ENCODE measurements at regions not wholly inside any gene's neighbourhood (a gene's known extent, or its start where the extent isn't known, plus 50 kb on each side); places are given as distances from the start of the nearest gene placed in this dataset.
A peak's percentile ranks its signal among the peaks of the same experiment; 100 is the strongest.
"Not testable (repeated sequence)": the region's sequence is repeated elsewhere in the genome, so short reads cannot be mapped to it uniquely, and the experiment has no call there.

- Histone ChIP-seq H3K27me3 (ENCODE audit: control insufficient read depth, insufficient read depth, low read length) (no peaks in the 10 kb centered on the region), H3K4me3 (ENCODE audit: low read length) (peak overlapping the region; percentile 55; the same call in 1 of the 2 replicates), H3K27ac (ENCODE audit: low read length) (no peak overlapping the region), H3K36me3 (ENCODE audit: control insufficient read depth, insufficient read depth, low read length) (no peaks in the 10 kb centered on the region), H3K4me1 (ENCODE audit: control insufficient read depth, insufficient read depth, low read length) (peaks cover 9% of the 10 kb centered on the region; the same call in 1 of the 2 replicates), H3K9me3 (ENCODE audit: control insufficient read depth, insufficient read depth, low read length) (no peaks in the 10 kb centered on the region)
- no CpG with 5 or more reads among the region's 7 CpGs for WGBS (ENCODE audit: insufficient coverage, insufficient read length)
- no peak for DNase-seq (ENCODE audit: low read depth, low spot score)
These were observed 224.8 kb upstream of the JARID2 start for GRCh38 chr6:15021074-15021473.

DNA sequence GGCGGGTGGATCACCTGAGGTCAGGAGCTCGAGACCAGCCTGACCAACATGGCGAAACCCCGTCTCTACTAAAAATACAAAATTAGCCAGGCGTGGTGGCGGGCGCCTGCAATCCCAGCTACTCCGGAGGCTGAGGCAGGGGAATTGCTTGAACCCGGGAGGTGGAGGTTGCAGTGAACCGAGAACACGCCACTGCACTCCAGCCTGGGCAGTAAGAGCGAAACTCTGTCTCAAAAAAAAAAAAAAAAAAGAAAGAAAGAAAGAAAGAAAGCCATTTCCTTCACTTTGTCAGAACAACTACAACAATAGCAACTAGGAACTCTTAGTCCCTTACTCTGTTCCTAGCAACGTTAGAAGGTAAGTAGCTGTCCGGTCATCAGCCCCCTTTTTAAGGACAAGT lies 222.9 kb upstream of the JARID2 start:
- H3K9me3 ChIP-seq (ENCODE audit: control insufficient read depth, insufficient read depth, low read length); H3K27ac ChIP-seq (ENCODE audit: low read length); DNase-seq (ENCODE audit: low read depth, low spot score); H3K27me3 ChIP-seq (ENCODE audit: control insufficient read depth, insufficient read depth, low read length); H3K4me1 ChIP-seq (ENCODE audit: control insufficient read depth, insufficient read depth, low read length); H3K4me3 ChIP-seq (ENCODE audit: low read length); H3K36me3 ChIP-seq (ENCODE audit: control insufficient read depth, insufficient read depth, low read length): not testable (repeated sequence)
- WGBS (ENCODE audit: insufficient coverage, insufficient read length) = no CpG with 5 or more reads among the region's 14 CpGs

DNA sequence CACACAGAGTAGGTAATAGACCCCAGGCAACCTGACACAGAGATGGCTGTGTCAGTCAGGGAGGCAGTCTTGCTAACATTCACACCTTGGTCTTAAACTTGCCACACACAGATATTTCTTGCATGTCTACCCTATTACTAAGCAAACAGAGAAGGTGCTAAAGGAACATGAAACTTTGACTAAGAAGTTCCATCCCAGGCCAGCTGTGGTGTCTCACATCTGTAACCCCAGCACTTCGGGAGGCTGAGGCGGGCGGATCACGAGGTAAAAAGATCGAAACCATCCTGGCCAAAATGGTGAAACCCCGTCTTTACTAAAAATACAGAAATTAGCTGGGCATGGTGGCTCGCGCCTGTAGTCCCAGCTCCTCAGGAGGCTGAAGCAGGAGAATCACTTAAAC lies 222.4 kb upstream of the JARID2 start:
- Histone ChIP-seq H3K4me1 (ENCODE audit: control insufficient read depth, insufficient read depth, low read length) (peaks cover 5% of the 10 kb centered on the region; the same call in 1 of the 2 replicates), H3K4me3 (ENCODE audit: low read length) (no peak overlapping the region), H3K27me3 (ENCODE audit: control insufficient read depth, insufficient read depth, low read length) (no peaks in the 10 kb centered on the region), H3K9me3 (ENCODE audit: control insufficient read depth, insufficient read depth, low read length) (no peaks in the 10 kb centered on the region), H3K27ac (ENCODE audit: low read length) (no peak overlapping the region), H3K36me3 (ENCODE audit: control insufficient read depth, insufficient read depth, low read length) (no peaks in the 10 kb centered on the region)
- no CpG with 5 or more reads among the region's 8 CpGs for WGBS (ENCODE audit: insufficient coverage, insufficient read length)
- no peak for DNase-seq (ENCODE audit: low read depth, low spot score)

- H3K4me1 ChIP-seq (ENCODE audit: control insufficient read depth, insufficient read depth, low read length) = peaks cover 2% of the 10 kb centered on the region; the same call in 1 of the 2 replicates
- no peaks in the 10 kb centered on the region for H3K9me3 ChIP-seq (ENCODE audit: control insufficient read depth, insufficient read depth, low read length)
- no peak overlapping the region for H3K27ac ChIP-seq (ENCODE audit: low read length)
- no peaks in the 10 kb centered on the region for H3K36me3 ChIP-seq (ENCODE audit: control insufficient read depth, insufficient read depth, low read length)
- no CpG with 5 or more reads among the region's 3 CpGs for WGBS (ENCODE audit: insufficient coverage, insufficient read length)
- no peak for DNase-seq (ENCODE audit: low read depth, low spot score)
- H3K27me3 ChIP-seq (ENCODE audit: control insufficient read depth, insufficient read depth, low read length) = no peaks in the 10 kb centered on the region
- no peak overlapping the region for H3K4me3 ChIP-seq (ENCODE audit: low read length)
These were observed 220.4 kb upstream of the JARID2 start for GRCh38 chr6:15025446-15025845.

DNA sequence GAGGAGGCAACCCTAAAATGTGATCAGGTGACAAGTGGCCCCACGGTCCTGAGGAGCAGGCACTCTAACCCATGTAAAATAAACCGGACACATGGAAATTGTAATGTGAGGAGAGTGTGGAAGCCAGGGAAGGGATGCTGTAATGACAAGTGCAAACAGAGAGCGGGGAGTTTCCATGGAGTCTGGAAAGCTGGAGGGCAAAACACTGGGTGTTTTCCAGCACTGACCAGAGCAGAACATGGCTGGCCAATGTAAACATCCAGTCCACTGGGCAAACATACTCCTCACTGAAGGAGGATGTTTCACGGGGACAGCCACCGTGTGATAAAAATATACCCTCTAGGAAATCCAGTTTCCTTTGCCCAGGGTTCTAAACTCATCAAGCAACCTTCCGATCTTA lies 219.0 kb upstream of the JARID2 start:
- Histone ChIP-seq H3K27ac (ENCODE audit: low read length) (no peak overlapping the region), H3K9me3 (ENCODE audit: control insufficient read depth, insufficient read depth, low read length) (no peaks in the 10 kb centered on the region), H3K27me3 (ENCODE audit: control insufficient read depth, insufficient read depth, low read length) (no peaks in the 10 kb centered on the region), H3K4me1 (ENCODE audit: control insufficient read depth, insufficient read depth, low read length) (peaks cover 2% of the 10 kb centered on the region; the same call in 1 of the 2 replicates), H3K36me3 (ENCODE audit: control insufficient read depth, insufficient read depth, low read length) (no peaks in the 10 kb centered on the region), H3K4me3 (ENCODE audit: low read length) (no peak overlapping the region)
- no peak for DNase-seq (ENCODE audit: low read depth, low spot score)
- WGBS (ENCODE audit: insufficient coverage, insufficient read length) = no CpG with 5 or more reads among the region's 6 CpGs

- no peaks in the 10 kb centered on the region for H3K9me3 ChIP-seq (ENCODE audit: control insufficient read depth, insufficient read depth, low read length)
- H3K36me3 ChIP-seq (ENCODE audit: control insufficient read depth, insufficient read depth, low read length) = no peaks in the 10 kb centered on the region
- no peaks in the 10 kb centered on the region for H3K27me3 ChIP-seq (ENCODE audit: control insufficient read depth, insufficient read depth, low read length)
- no peak for DNase-seq (ENCODE audit: low read depth, low spot score)
- H3K27ac ChIP-seq (ENCODE audit: low read length) = no peak overlapping the region
- no peak overlapping the region for H3K4me3 ChIP-seq (ENCODE audit: low read length)
- H3K4me1 ChIP-seq (ENCODE audit: control insufficient read depth, insufficient read depth, low read length) = peaks cover 4% of the 10 kb centered on the region; the same call in 1 of the 2 replicates
- WGBS (ENCODE audit: insufficient coverage, insufficient read length) = no CpG with 5 or more reads among the region's 2 CpGs
These were observed 218.4 kb upstream of the JARID2 start for GRCh38 chr6:15027472-15027871.

GRCh38 chr6:15032015-15032414 lies 213.9 kb upstream of the JARID2 start:
- no peaks in the 10 kb centered on the region for H3K36me3 ChIP-seq (ENCODE audit: control insufficient read depth, insufficient read depth, low read length)
- no peaks in the 10 kb centered on the region for H3K27me3 ChIP-seq (ENCODE audit: control insufficient read depth, insufficient read depth, low read length)
- no CpG with 5 or more reads among the region's 2 CpGs for WGBS (ENCODE audit: insufficient coverage, insufficient read length)
- no peak overlapping the region for H3K4me3 ChIP-seq (ENCODE audit: low read length)
- H3K4me1 ChIP-seq (ENCODE audit: control insufficient read depth, insufficient read depth, low read length) = peaks cover 5% of the 10 kb centered on the region
- DNase-seq (ENCODE audit: low read depth, low spot score) = no peak
- no peaks in the 10 kb centered on the region for H3K9me3 ChIP-seq (ENCODE audit: control insufficient read depth, insufficient read depth, low read length)
- H3K27ac ChIP-seq (ENCODE audit: low read length) = no peak overlapping the region

GRCh38 chr6:15033850-15034203 lies 212.0 kb upstream of the JARID2 start:
- no peak overlapping the region for H3K4me3 ChIP-seq (ENCODE audit: low read length)
- H3K9me3 ChIP-seq (ENCODE audit: control insufficient read depth, insufficient read depth, low read length) = no peaks in the 10 kb centered on the region
- no peak overlapping the region for H3K27ac ChIP-seq (ENCODE audit: low read length)
- H3K36me3 ChIP-seq (ENCODE audit: control insufficient read depth, insufficient read depth, low read length) = no peaks in the 10 kb centered on the region
- no peaks in the 10 kb centered on the region for H3K27me3 ChIP-seq (ENCODE audit: control insufficient read depth, insufficient read depth, low read length)
- H3K4me1 ChIP-seq (ENCODE audit: control insufficient read depth, insufficient read depth, low read length) = peaks cover 6% of the 10 kb centered on the region
- DNase-seq (ENCODE audit: low read depth, low spot score) = no peak
- no CpG with 5 or more reads among the region's 10 CpGs for WGBS (ENCODE audit: insufficient coverage, insufficient read length)

DNA sequence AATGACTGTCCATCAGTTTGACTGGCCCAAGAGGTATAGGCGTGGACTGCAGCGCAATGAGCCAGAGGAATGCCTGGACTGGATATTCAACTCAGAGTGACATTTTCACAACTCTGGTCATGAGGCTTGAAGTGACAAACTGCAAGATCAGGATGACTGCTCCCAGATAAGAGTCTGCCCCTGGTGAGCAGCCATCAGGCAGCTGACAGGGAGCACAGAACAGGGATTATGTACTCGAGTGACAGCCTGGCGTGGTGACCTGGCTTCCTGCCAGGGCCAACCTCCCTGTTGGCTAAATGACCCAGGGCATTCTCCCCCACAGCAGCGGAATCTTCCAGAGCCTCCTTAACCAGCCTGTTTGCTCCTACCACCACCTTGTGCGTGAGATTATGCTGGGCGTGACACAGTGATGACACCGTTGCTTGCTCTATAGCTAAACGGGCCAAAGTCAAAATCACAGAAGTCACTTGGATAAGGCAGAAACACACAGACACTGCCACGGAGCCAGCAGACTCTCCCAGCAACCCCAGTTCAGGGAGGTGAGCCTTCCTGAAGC lies 209.1 kb upstream of the JARID2 start:
- no peak overlapping the region for H3K27ac ChIP-seq (ENCODE audit: low read length)
- no peak for DNase-seq (ENCODE audit: low read depth, low spot score)
- peaks cover 7% of the 10 kb centered on the region for H3K4me1 ChIP-seq (ENCODE audit: control insufficient read depth, insufficient read depth, low read length)
- H3K27me3 ChIP-seq (ENCODE audit: control insufficient read depth, insufficient read depth, low read length) = no peaks in the 10 kb centered on the region
- no peaks in the 10 kb centered on the region for H3K36me3 ChIP-seq (ENCODE audit: control insufficient read depth, insufficient read depth, low read length)
- H3K9me3 ChIP-seq (ENCODE audit: control insufficient read depth, insufficient read depth, low read length) = no peaks in the 10 kb centered on the region
- no CpG with 5 or more reads among the region's 10 CpGs for WGBS (ENCODE audit: insufficient coverage, insufficient read length)
- H3K4me3 ChIP-seq (ENCODE audit: low read length) = no peak overlapping the region

GRCh38 chr6:15037253-15037652 lies 208.6 kb upstream of the JARID2 start:
- WGBS (ENCODE audit: insufficient coverage, insufficient read length) = no CpG with 5 or more reads among the region's 5 CpGs
- DNase-seq (ENCODE audit: low read depth, low spot score) = no peak
- Histone ChIP-seq H3K4me1 (ENCODE audit: control insufficient read depth, insufficient read depth, low read length) (peaks cover 7% of the 10 kb centered on the region), H3K27me3 (ENCODE audit: control insufficient read depth, insufficient read depth, low read length) (no peaks in the 10 kb centered on the region), H3K36me3 (ENCODE audit: control insufficient read depth, insufficient read depth, low read length) (no peaks in the 10 kb centered on the region), H3K9me3 (ENCODE audit: control insufficient read depth, insufficient read depth, low read length) (no peaks in the 10 kb centered on the region), H3K27ac (ENCODE audit: low read length) (peak overlapping the region; percentile 31), H3K4me3 (ENCODE audit: low read length) (no peak overlapping the region)

- no CpG with 5 or more reads among the region's 11 CpGs for WGBS (ENCODE audit: insufficient coverage, insufficient read length)
- no peak overlapping the region for H3K4me3 ChIP-seq (ENCODE audit: low read length)
- H3K9me3 ChIP-seq (ENCODE audit: control insufficient read depth, insufficient read depth, low read length) = no peaks in the 10 kb centered on the region
- peak; percentile 71 for DNase-seq (ENCODE audit: low read depth, low spot score)
- peak overlapping the region; percentile 66 for H3K27ac ChIP-seq (ENCODE audit: low read length)
- H3K36me3 ChIP-seq (ENCODE audit: control insufficient read depth, insufficient read depth, low read length) = no peaks in the 10 kb centered on the region
- H3K27me3 ChIP-seq (ENCODE audit: control insufficient read depth, insufficient read depth, low read length) = no peaks in the 10 kb centered on the region
- H3K4me1 ChIP-seq (ENCODE audit: control insufficient read depth, insufficient read depth, low read length) = peaks cover 5% of the 10 kb centered on the region; the same call in 1 of the 2 replicates
These were observed 207.7 kb upstream of the JARID2 start for GRCh38 chr6:15038013-15038791.
